ENCODE measurements at regions not wholly inside any gene's neighbourhood (a gene's known extent, or its start where the extent isn't known, plus 50 kb on each side); places are given as distances from the start of the nearest gene placed in this dataset.

DNA sequence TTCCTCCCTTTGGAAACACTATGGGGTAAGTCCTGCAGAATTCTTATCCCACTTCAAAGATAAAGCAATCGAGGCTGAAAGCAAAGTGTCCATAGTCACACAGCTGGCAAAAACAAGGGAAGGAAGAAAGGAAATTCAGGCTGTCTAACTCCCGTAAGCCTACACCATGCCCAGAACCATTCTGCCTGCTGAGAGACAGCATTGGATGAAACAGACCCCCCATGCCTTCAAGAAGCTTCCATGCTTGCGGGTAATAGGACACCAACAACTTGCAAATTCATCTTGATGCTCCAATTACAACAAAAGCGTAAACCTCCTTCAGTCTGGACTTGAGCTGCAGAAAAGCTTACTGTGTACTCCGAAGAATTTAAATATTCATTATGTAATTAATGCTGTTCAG is 181.1 kb upstream of the WWC1 start:
- TF ChIP-seq, protein P1, sequence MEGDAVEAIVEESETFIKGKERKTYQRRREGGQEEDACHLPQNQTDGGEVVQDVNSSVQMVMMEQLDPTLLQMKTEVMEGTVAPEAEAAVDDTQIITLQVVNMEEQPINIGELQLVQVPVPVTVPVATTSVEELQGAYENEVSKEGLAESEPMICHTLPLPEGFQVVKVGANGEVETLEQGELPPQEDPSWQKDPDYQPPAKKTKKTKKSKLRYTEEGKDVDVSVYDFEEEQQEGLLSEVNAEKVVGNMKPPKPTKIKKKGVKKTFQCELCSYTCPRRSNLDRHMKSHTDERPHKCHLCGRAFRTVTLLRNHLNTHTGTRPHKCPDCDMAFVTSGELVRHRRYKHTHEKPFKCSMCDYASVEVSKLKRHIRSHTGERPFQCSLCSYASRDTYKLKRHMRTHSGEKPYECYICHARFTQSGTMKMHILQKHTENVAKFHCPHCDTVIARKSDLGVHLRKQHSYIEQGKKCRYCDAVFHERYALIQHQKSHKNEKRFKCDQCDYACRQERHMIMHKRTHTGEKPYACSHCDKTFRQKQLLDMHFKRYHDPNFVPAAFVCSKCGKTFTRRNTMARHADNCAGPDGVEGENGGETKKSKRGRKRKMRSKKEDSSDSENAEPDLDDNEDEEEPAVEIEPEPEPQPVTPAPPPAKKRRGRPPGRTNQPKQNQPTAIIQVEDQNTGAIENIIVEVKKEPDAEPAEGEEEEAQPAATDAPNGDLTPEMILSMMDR (IDR thresholded peaks at IDR 0.05; ENCODE audit: insufficient read depth, low read length, poor library complexity, severe bottlenecking): no peak
- TF ChIP-seq EZH2phosphoT487 (conservative IDR thresholded peaks at IDR 0.05; ENCODE audit: low read length): no peak
- no peak overlapping the region for H2AFZ ChIP-seq (ENCODE audit: low read depth, low read length, severe bottlenecking)
- no peak overlapping the region for H3K27ac ChIP-seq (ENCODE audit: low read depth, low read length)
- no peaks in the 10 kb centered on the region for H3K27me3 ChIP-seq (ENCODE audit: low read length)
- H3K4me2 ChIP-seq (ENCODE audit: low read depth, low read length, poor library complexity, severe bottlenecking): no peak overlapping the region
- no peaks in the 10 kb centered on the region for H3K36me3 ChIP-seq (ENCODE audit: low read length)
- no peaks in the 10 kb centered on the region for H3K9me3 ChIP-seq (ENCODE audit: insufficient read depth, low read length)
- H3F3A ChIP-seq (ENCODE audit: insufficient read depth): no peaks in the 10 kb centered on the region
- H3K9me2 ChIP-seq (replicated peaks; ENCODE audit: insufficient read depth, low read length): no peaks in the 10 kb centered on the region
- H4K20me1 ChIP-seq (ENCODE audit: low read depth, low read length): no peaks in the 10 kb centered on the region
- no peaks in the 10 kb centered on the region for H3K79me2 ChIP-seq (ENCODE audit: insufficient read depth, low read length)
- H3K9ac ChIP-seq (ENCODE audit: low read length): no peak overlapping the region
- no peak overlapping the region for H3K4me3 ChIP-seq (ENCODE audit: insufficient read depth, low read length, poor library complexity, severe bottlenecking)

DNA sequence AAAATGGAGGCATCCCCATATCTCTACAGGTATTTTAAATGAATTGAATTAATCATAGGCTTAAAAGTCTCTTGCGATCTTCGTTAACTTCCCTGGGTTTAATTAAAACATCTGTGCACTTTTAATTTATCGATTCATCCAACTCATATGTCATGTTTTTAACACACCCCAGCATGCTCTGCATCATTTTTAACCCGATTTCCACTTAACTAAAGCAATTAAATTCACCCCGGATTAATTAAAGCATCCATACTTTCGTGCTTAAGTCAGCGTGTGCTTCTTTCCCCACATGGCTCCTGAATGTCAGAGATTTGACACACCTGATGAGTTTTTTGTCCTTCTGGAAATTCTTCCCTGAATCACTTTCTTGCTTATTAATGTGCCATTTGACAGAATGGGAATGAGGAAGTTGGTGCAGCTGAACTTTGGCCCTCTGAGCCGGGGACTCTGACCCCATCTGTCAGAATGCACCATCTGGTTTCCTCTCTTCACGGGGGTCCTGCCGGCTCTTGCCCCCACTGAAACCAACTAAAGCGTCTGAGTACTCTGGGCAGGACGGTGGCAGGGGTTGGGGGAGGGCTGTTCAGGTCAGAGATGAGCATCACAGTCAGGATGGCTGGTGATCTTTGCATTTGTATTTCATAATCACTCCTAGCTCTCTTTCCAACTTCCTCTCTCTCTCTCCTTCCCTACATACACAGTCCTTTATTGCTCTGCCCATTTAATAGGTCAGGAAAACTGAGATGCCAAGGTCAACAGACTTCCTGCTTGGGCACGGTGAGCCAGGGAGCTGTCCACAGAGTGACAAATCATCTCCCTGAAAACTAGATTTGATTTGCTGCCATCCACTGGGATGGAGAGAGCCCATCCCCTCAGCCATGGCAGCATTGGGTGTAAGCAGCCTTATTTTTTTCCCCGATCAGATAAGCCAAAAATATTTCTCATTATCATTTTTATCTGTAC is 180.3 kb upstream of the WWC1 start:
- TF ChIP-seq, protein P1 (IDR thresholded peaks at IDR 0.05; ENCODE audit: insufficient read depth, low read length, poor library complexity, severe bottlenecking): no peak
- TF ChIP-seq EZH2phosphoT487 (conservative IDR thresholded peaks at IDR 0.05; ENCODE audit: low read length): no peak
- H3F3A ChIP-seq (ENCODE audit: insufficient read depth): no peaks in the 10 kb centered on the region
- no peaks in the 10 kb centered on the region for H4K20me1 ChIP-seq (ENCODE audit: low read depth, low read length)
- H3K9ac ChIP-seq (ENCODE audit: low read length): no peak overlapping the region
- H3K4me2 ChIP-seq (ENCODE audit: low read depth, low read length, poor library complexity, severe bottlenecking): no peak overlapping the region
- H3K9me3 ChIP-seq (ENCODE audit: insufficient read depth, low read length): no peaks in the 10 kb centered on the region
- no peaks in the 10 kb centered on the region for H3K27me3 ChIP-seq (ENCODE audit: low read length)
- no peak overlapping the region for H3K27ac ChIP-seq (ENCODE audit: low read depth, low read length)
- H3K79me2 ChIP-seq (ENCODE audit: insufficient read depth, low read length): no peaks in the 10 kb centered on the region
- H2AFZ ChIP-seq (ENCODE audit: low read depth, low read length, severe bottlenecking): no peak overlapping the region
- no peaks in the 10 kb centered on the region for H3K9me2 ChIP-seq (replicated peaks; ENCODE audit: insufficient read depth, low read length)
- no peak overlapping the region for H3K4me3 ChIP-seq (ENCODE audit: insufficient read depth, low read length, poor library complexity, severe bottlenecking)
- no peaks in the 10 kb centered on the region for H3K36me3 ChIP-seq (ENCODE audit: low read length)

DNA sequence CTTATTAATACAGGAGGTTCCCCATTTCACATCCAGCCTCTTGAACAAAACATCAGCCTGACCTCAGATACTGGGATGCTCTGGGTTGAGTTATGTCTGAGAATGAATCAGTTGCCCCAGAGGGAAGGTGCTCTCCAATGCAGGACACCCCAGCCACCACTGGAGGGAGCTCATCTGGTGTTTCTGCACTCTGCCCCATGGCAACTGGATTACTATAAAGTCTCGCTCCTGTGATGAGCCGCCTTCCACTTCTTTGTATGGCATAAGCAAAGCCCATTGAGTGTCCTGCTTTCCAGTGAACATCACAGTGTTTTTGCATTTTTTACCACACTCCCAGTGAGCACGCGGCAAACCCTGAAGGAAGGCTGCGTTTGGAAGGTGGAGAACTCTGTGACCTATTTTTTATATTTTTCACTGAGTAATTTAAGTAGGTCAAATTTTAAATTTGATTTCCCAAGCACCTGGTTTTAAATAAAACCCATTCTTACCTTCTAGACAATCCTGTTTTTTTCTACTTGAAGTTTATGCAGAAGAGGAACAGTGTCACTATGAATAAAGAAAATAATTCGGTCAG is 176.9 kb upstream of the WWC1 start:
- no peak overlapping the region for H3K4me3 ChIP-seq (ENCODE audit: insufficient read depth, low read length, poor library complexity, severe bottlenecking)
- H3K79me2 ChIP-seq (ENCODE audit: insufficient read depth, low read length): no peaks in the 10 kb centered on the region
- H3K27ac ChIP-seq (ENCODE audit: low read depth, low read length): no peak overlapping the region
- H3K36me3 ChIP-seq (ENCODE audit: low read length): no peaks in the 10 kb centered on the region
- no peaks in the 10 kb centered on the region for H3K9me3 ChIP-seq (ENCODE audit: insufficient read depth, low read length)
- no peak overlapping the region for H3K9ac ChIP-seq (ENCODE audit: low read length)
- H3K9me2 ChIP-seq (replicated peaks; ENCODE audit: insufficient read depth, low read length): no peaks in the 10 kb centered on the region
- no peak overlapping the region for H3K4me2 ChIP-seq (ENCODE audit: low read depth, low read length, poor library complexity, severe bottlenecking)
- H2AFZ ChIP-seq (ENCODE audit: low read depth, low read length, severe bottlenecking): no peak overlapping the region
- H3F3A ChIP-seq (ENCODE audit: insufficient read depth): no peaks in the 10 kb centered on the region
- no peaks in the 10 kb centered on the region for H3K27me3 ChIP-seq (ENCODE audit: low read length)
- H4K20me1 ChIP-seq (ENCODE audit: low read depth, low read length): no peaks in the 10 kb centered on the region
- no peak for TF ChIP-seq EZH2phosphoT487 (conservative IDR thresholded peaks at IDR 0.05; ENCODE audit: low read length)
- TF ChIP-seq, protein P1 (IDR thresholded peaks at IDR 0.05; ENCODE audit: insufficient read depth, low read length, poor library complexity, severe bottlenecking): peak; percentile 52

Data from SU-DHL-6 (cell line).